Choroid plexus epithelial cell (primary cell): ENCODE measurements at regions not wholly inside any gene's neighbourhood (a gene's known extent, or its start where the extent isn't known, plus 50 kb on each side); places are given as distances from the start of the nearest gene placed in this dataset.

Experiments used
- DNase-seq: peaks from one replicate; pipeline ENCODE4 v3.0.0-alpha.2; 2010; ENCODE audit warnings: low read depth
- H3K4me3 ChIP-seq: 2 replicates; pipeline ENCODE4 v1.5.1; 2011; ENCODE audit warnings: low read depth, mild to moderate bottlenecking, control low read depth, low read length, moderate library complexity
- TF ChIP-seq, protein P1 (sequence below): conservative IDR thresholded peaks from 2 replicates; pipeline ENCODE4 v1.5.1; 2011; ENCODE audit warnings: low read depth, mild to moderate bottlenecking, control low read depth, inconsistent platforms, low read length, moderate library complexity

DNA sequence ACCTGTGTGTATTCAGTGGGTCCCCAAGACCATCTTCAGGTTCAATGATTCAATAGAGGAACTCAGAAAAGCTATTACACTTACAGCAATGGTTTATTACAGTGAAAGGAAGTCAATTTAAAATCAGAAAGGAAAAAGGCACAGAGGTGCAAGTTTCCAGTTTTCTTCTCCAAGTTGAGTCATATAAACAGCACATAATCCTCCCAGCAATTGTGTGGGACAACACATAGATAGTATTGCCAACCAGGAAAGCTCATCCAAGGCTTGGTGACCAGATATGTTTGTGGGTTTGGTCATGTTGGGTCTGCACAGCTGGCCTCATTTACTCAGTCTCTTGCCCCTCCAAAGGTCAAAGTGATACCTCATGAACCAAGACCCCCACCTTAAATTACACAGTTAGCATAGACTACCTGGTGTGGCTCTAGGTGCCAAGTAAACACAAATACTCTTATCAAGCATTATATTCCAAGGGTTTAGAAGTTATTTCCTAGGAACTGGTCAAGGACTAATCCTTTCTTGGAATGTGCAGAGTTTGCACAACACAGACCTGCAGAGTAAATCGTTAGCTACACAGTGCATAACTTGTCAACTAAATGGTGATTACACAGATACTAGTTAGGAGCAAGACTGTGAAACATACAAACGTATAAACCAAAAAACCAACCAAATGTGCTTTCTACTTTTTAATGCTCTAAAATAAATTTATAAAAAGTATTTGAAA is 777.3 kb downstream of the PCDH18 start:
- no peak for DNase-seq

DNA sequence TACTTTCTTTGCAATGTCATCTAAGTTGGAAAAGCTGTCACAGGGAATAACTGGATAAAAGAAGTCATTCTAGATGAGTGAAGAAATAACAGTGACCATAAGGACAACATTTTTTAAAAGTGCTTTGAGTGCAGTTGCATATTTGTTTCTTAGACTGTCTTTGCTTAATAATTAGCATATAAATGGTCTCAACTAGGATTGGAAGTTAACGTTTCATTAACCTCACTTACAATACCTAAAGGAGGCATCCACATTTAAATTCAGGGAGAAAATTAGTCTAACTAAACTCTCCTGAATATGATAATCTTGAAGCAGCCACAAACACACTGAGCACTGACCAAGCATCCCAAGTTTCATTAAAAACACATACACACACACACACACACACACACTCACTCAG is 780.7 kb downstream of the PCDH18 start:
- no peak for DNase-seq
- TF ChIP-seq, protein P1, sequence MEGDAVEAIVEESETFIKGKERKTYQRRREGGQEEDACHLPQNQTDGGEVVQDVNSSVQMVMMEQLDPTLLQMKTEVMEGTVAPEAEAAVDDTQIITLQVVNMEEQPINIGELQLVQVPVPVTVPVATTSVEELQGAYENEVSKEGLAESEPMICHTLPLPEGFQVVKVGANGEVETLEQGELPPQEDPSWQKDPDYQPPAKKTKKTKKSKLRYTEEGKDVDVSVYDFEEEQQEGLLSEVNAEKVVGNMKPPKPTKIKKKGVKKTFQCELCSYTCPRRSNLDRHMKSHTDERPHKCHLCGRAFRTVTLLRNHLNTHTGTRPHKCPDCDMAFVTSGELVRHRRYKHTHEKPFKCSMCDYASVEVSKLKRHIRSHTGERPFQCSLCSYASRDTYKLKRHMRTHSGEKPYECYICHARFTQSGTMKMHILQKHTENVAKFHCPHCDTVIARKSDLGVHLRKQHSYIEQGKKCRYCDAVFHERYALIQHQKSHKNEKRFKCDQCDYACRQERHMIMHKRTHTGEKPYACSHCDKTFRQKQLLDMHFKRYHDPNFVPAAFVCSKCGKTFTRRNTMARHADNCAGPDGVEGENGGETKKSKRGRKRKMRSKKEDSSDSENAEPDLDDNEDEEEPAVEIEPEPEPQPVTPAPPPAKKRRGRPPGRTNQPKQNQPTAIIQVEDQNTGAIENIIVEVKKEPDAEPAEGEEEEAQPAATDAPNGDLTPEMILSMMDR, result no peak

More for the DNA sequence above, 777.3 kb downstream of the PCDH18 start:
- TF ChIP-seq, protein P1, result no peak
- no peak overlapping the region for H3K4me3 ChIP-seq

DNA sequence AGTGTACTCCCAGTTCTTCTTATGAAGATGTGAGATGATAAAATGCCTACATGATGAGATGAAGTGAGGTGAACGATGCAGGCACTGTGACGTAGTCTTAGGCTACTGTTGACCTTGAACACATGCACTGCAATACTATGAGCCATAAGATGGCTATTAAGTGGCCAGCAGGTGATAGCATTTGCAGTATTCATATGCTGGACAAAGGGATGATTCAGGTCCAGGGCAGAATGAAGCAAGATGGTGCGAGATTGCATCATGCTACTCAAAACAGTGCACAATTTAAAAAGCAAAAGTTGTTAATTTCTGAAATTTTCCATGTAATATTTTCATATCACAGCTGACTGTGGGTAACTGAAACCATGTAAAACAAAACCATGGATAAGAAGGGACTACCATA is 781.4 kb downstream of the PCDH18 start:
- H3K4me3 ChIP-seq, result no peak overlapping the region
- TF ChIP-seq, protein P1, result no peak
- peak; percentile 38 for DNase-seq

More for the DNA sequence above, 780.7 kb downstream of the PCDH18 start:
- no peak overlapping the region for H3K4me3 ChIP-seq

DNA sequence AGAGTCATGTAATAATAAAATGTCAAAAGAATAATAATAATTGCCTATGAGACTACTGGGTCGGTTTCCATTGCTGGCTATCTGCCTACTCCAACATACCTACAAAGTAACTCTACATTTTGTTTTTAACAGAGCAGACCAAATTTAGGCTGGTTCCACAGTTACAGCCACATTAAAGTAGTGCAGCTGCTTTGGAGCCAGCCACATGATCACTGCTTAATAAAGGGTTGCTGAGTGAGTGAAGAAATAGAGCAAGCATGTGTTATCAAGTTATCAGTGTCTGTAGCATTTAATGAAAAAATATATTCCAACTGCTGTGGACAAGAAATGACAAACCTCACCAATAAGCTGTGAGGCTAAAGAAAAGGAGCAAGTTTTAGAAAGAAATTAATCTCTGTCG is 782.3 kb downstream of the PCDH18 start:
- H3K4me3 ChIP-seq, result no peak overlapping the region
- TF ChIP-seq, protein P1, result no peak
- no peak for DNase-seq

DNA sequence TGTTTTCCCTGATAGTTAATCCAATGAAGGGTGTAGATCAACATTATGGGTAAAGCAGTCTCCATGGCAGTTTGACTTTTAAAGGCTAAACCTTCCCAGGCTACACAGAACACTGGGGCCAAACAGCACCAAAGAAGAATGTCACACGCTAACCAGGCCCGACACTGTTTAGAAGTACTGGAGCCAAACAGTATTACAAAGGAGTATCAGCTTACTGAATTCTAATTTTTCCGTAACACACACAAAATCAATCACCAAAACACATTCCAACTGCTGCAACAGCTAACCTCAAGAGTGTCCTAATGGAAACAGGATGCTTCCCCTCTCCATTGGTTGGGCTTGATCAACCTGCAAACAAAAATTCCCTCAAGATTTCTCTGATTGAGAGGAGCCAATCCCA is 783.5 kb downstream of the PCDH18 start:
- TF ChIP-seq, protein P1, result no peak
- no peak for DNase-seq
- no peak overlapping the region for H3K4me3 ChIP-seq

DNA sequence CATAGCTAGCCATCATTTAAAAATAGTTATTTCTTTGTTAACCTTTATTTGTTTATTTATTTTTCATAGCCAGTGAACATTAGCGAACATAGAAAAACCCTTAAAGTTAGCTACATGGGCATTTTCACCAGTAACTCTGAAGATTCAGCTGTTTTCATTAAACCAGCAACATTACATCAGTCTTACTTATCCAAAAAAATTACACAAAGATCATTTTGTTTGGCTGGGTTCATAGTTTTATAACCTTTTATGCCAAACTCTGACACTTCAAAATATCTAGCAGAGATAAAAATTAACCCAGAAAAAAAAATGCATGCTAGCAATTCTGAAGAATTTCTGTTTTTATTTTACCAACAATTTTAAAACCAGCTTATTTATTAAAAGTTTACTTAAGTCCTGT is 784.1 kb downstream of the PCDH18 start:
- no peak for DNase-seq
- TF ChIP-seq, protein P1, result no peak
- no peak overlapping the region for H3K4me3 ChIP-seq

DNA sequence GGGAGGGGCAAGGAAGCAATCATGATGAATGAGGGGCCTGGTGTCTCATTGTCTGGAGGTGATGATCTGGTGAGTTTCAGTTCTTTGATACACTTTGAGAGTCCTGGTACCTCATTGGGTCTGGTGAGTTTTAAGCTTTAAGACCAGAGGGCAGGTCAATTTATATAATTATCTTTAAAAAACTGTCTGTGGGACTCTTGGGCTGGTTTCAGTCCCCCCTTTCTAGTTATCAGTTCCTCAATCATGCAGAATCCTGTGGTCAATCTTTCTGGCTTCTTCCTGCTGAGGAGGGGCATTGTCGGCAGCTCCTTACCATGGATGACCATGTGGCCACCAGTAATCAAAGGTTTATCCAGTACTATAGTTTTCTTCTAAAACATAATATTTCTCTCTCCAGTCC is 789.1 kb downstream of the PCDH18 start:
- H3K4me3 ChIP-seq, result no peak overlapping the region
- DNase-seq, result no peak
- TF ChIP-seq, protein P1, result no peak
